KMS-11 (cell line): ENCODE measurements at regions not wholly inside any gene's neighbourhood (a gene's known extent, or its start where the extent isn't known, plus 50 kb on each side); places are given as distances from the start of the nearest gene placed in this dataset.
A peak's percentile ranks its signal among the peaks of the same experiment; 100 is the strongest.

ENCODE experiments used
- H2AFZ ChIP-seq: fragments of 200-600 bp; sonication (generic); 2 replicates; pipeline ENCODE4 v1.6.1; 2016; ENCODE audit warnings: antibody characterized with exemption, mixed run types, low read depth
- H3K27ac ChIP-seq: fragments of 200-600 bp; sonication (generic); 2 replicates; pipeline ENCODE4 v1.6.1; 2016; ENCODE audit warnings: mild to moderate bottlenecking, mixed run types
- H3K27me3 ChIP-seq: fragments of 200-600 bp; sonication (generic); 2 replicates; pipeline ENCODE4 v1.6.1; 2017; ENCODE audit warnings: mild to moderate bottlenecking, low read depth, mixed run types, moderate library complexity; ENCODE audit not compliant: insufficient read depth
- H3K36me3 ChIP-seq: fragments of 200-600 bp; sonication (generic); 2 replicates; pipeline ENCODE4 v1.6.1; 2017; ENCODE audit warnings: mild to moderate bottlenecking, mixed run types; ENCODE audit not compliant: insufficient read depth
- H3K4me1 ChIP-seq: fragments of 200-600 bp; sonication (generic); 2 replicates; pipeline ENCODE4 v1.6.1; 2016; ENCODE audit warnings: mild to moderate bottlenecking, low read depth, mixed run types; ENCODE audit not compliant: poor library complexity, severe bottlenecking
- H3K4me2 ChIP-seq: fragments of 200-600 bp; sonication (generic); 2 replicates; pipeline ENCODE4 v1.7.0; 2016; ENCODE audit warnings: mild to moderate bottlenecking, mixed run types
- H3K4me3 ChIP-seq: fragments of 200-600 bp; sonication (generic); IDR thresholded peaks from 2 replicates; pipeline ENCODE4 v1.6.1; 2017; ENCODE audit warnings: low read depth, low read length, mixed read lengths; ENCODE audit not compliant: insufficient read depth
- H3K79me2 ChIP-seq: fragments of 200-600 bp; sonication (generic); 2 replicates; pipeline ENCODE4 v1.6.1; 2016; ENCODE audit warnings: low read depth, mixed run types; ENCODE audit not compliant: insufficient read depth
- H3K9ac ChIP-seq: fragments of 200-600 bp; sonication (generic); 2 replicates; pipeline ENCODE4 v1.6.1; 2016; ENCODE audit warnings: mild to moderate bottlenecking, mixed run types
- H4K20me1 ChIP-seq: fragments of 200-600 bp; sonication (generic); 2 replicates; pipeline ENCODE4 v1.6.1; 2016; ENCODE audit warnings: mild to moderate bottlenecking, mixed run types; ENCODE audit not compliant: insufficient read depth
- CTCF ChIP-seq: fragments of 200-600 bp; sonication (generic); conservative IDR thresholded peaks from 2 replicates; pipeline ENCODE4 v1.6.1; 2017; ENCODE audit warnings: low read depth, mild to moderate bottlenecking, antibody characterized with exemption, low read length, moderate library complexity, mixed read lengths

DNA sequence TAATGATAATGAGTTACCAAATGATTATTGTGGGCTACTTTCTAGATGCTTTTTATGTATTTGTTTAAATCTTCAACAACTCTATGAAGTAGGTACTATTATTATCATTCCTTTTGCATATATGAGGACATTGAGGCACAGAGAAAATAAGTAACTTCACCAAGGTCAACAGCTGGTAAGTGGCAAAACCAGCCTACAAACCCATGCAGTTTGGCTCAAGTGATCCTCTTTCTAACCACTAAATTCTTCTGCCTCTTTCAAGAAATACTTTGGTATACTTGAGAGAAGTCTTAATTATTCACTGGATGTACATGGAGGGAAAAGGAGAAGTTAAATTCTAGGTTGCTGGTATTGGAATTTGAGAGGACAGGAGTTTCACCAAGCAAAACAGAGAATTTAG lies 495.2 kb upstream of the CADM1 start:
- Histone ChIP-seq H3K79me2 (no peaks in the 10 kb centered on the region), H3K36me3 (no peaks in the 10 kb centered on the region), H2AFZ (no peak overlapping the region), H3K9ac (no peak overlapping the region), H3K4me3 (no peak overlapping the region), H3K4me2 (no peak overlapping the region), H3K4me1 (peaks cover 17% of the 10 kb centered on the region), H3K27me3 (no peaks in the 10 kb centered on the region), H4K20me1 (no peaks in the 10 kb centered on the region), H3K27ac (no peak overlapping the region)
- no peak for TF ChIP-seq CTCF

- Histone ChIP-seq H3K4me1 (peaks cover 17% of the 10 kb centered on the region), H3K27me3 (no peaks in the 10 kb centered on the region), H4K20me1 (no peaks in the 10 kb centered on the region), H3K27ac (no peak overlapping the region), H3K4me3 (no peak overlapping the region), H3K79me2 (no peaks in the 10 kb centered on the region), H3K9ac (no peak overlapping the region), H3K36me3 (no peaks in the 10 kb centered on the region), H2AFZ (no peak overlapping the region), H3K4me2 (peak overlapping the region; percentile 31; the same call in 1 of the 2 replicates)
- no peak for TF ChIP-seq CTCF
These were observed 492.6 kb upstream of the CADM1 start for GRCh38 chr11:115996808-115997188.

- peaks cover 17% of the 10 kb centered on the region for H3K4me1 ChIP-seq
- H3K4me3 ChIP-seq: no peak overlapping the region
- no peak overlapping the region for H3K27ac ChIP-seq
- no peaks in the 10 kb centered on the region for H3K27me3 ChIP-seq
- H3K4me2 ChIP-seq: peak overlapping the region; percentile 31; the same call in 1 of the 2 replicates
- H3K36me3 ChIP-seq: no peaks in the 10 kb centered on the region
- no peaks in the 10 kb centered on the region for H3K79me2 ChIP-seq
- no peaks in the 10 kb centered on the region for H4K20me1 ChIP-seq
- no peak overlapping the region for H2AFZ ChIP-seq
- TF ChIP-seq CTCF: no peak
- H3K9ac ChIP-seq: no peak overlapping the region
These were observed 492.1 kb upstream of the CADM1 start for GRCh38 chr11:115996125-115996807.

- no peak overlapping the region for H3K4me3 ChIP-seq
- no peaks in the 10 kb centered on the region for H3K36me3 ChIP-seq
- no peak overlapping the region for H3K9ac ChIP-seq
- no peaks in the 10 kb centered on the region for H4K20me1 ChIP-seq
- no peak overlapping the region for H3K27ac ChIP-seq
- H3K79me2 ChIP-seq: no peaks in the 10 kb centered on the region
- no peaks in the 10 kb centered on the region for H3K27me3 ChIP-seq
- H2AFZ ChIP-seq: no peak overlapping the region
- peaks cover 17% of the 10 kb centered on the region for H3K4me1 ChIP-seq
- no peak overlapping the region for H3K4me2 ChIP-seq
- TF ChIP-seq CTCF: no peak
These were observed 489.4 kb upstream of the CADM1 start for GRCh38 chr11:115993590-115993989.
